ENCODE measurements at regions not wholly inside any gene's neighbourhood (a gene's known extent, or its start where the extent isn't known, plus 50 kb on each side); places are given as distances from the start of the nearest gene placed in this dataset.
A peak's percentile ranks its signal among the peaks of the same experiment; 100 is the strongest.
"Not testable (repeated sequence)": the region's sequence is repeated elsewhere in the genome, so short reads cannot be mapped to it uniquely, and the experiment has no call there.

- DNase-seq, result no peak
Observed at GRCh38 chr1:178020968-178021640, 51.2 kb upstream of the SEC16B start.

GRCh38 chr1:178021950-178022349 lies 52.1 kb upstream of the SEC16B start:
- no peak for DNase-seq

- DNase-seq, result no peak
Observed at GRCh38 chr1:178023181-178023618, 53.3 kb upstream of the SEC16B start.

- no peak for DNase-seq
Observed at GRCh38 chr1:178024504-178024903, 54.6 kb upstream of the SEC16B start.

- no peak for DNase-seq
Observed at GRCh38 chr1:178025613-178026356, 55.9 kb upstream of the SEC16B start.

GRCh38 chr1:178028841-178029481 lies 59.1 kb upstream of the SEC16B start:
- no peak for DNase-seq

GRCh38 chr1:178030467-178030866 lies 60.6 kb upstream of the SEC16B start:
- no peak for DNase-seq

- DNase-seq, result peak; percentile 17
Observed at GRCh38 chr1:178031856-178032320, 62.0 kb upstream of the RASAL2 start.

GRCh38 chr1:178033019-178033418 lies 60.9 kb upstream of the RASAL2 start:
- no peak for DNase-seq

- no peak for DNase-seq
Observed at GRCh38 chr1:178034676-178035075, 59.2 kb upstream of the RASAL2 start.

GRCh38 chr1:178036090-178036489 lies 57.8 kb upstream of the RASAL2 start:
- DNase-seq, result no peak

- DNase-seq, result no peak
Observed at GRCh38 chr1:178037510-178038253, 56.2 kb upstream of the RASAL2 start.

- DNase-seq, result no peak
Observed at GRCh38 chr1:178038372-178038771, 55.5 kb upstream of the RASAL2 start.

- no peak for DNase-seq
Observed at GRCh38 chr1:178039891-178040290, 54.0 kb upstream of the RASAL2 start.

- DNase-seq, result not testable (repeated sequence)
Observed at GRCh38 chr1:178043940-178044339, 50.0 kb upstream of the RASAL2 start.

Data from NK-92 treated with Interleukin-12 subunit alpha and Interleukin-12 subunit beta, amount 100 ng/mL, for 24 hours (cell line).